Hematopoietic multipotent progenitor cell treated with erythropoietin and hydrocortisone succinate and interleukin-3 and kit ligand, for 17 days (in vitro differentiated cells): ENCODE measurements at regions not wholly inside any gene's neighbourhood (a gene's known extent, or its start where the extent isn't known, plus 50 kb on each side); places are given as distances from the start of the nearest gene placed in this dataset.

Experiments
- DNase-seq: peaks from one replicate; pipeline ENCODE4 v3.0.0-alpha.2; 2015; ENCODE audit warnings: low spot score

- DNase-seq: no peak
Measured at GRCh38 chr2:163456953-163457743, 278.7 kb downstream of the FIGN start.

GRCh38 chr2:163455815-163456214, 280.0 kb downstream of the FIGN start:
- DNase-seq: no peak

GRCh38 chr2:163453920-163454319, 281.9 kb downstream of the FIGN start:
- no peak for DNase-seq

- no peak for DNase-seq
Measured at GRCh38 chr2:163441603-163442002, 294.2 kb downstream of the FIGN start.

- no peak for DNase-seq
Measured at GRCh38 chr2:163436963-163437362, 298.8 kb downstream of the FIGN start.

- DNase-seq: no peak
Measured at GRCh38 chr2:163428187-163428586, 307.6 kb downstream of the FIGN start.

GRCh38 chr2:163420604-163421003, 315.2 kb downstream of the FIGN start:
- no peak for DNase-seq

- no peak for DNase-seq
Measured at GRCh38 chr2:163419000-163419830, 316.6 kb downstream of the FIGN start.

GRCh38 chr2:163417596-163418337, 318.0 kb downstream of the FIGN start:
- DNase-seq: no peak

GRCh38 chr2:163414121-163414520, 321.7 kb downstream of the FIGN start:
- no peak for DNase-seq

- no peak for DNase-seq
Measured at GRCh38 chr2:163407296-163407695, 328.5 kb downstream of the FIGN start.

- DNase-seq: no peak
Measured at GRCh38 chr2:163405298-163405697, 330.5 kb downstream of the FIGN start.

- DNase-seq: no peak
Measured at GRCh38 chr2:163401481-163401880, 334.3 kb downstream of the FIGN start.

GRCh38 chr2:163397451-163397850, 338.4 kb downstream of the FIGN start:
- no peak for DNase-seq

GRCh38 chr2:163395602-163396001, 340.2 kb downstream of the FIGN start:
- DNase-seq: no peak

GRCh38 chr2:163389838-163390237, 346.0 kb downstream of the FIGN start:
- DNase-seq: no peak

GRCh38 chr2:163375472-163375871, 360.3 kb downstream of the FIGN start:
- no peak for DNase-seq

- DNase-seq: no peak
Measured at GRCh38 chr2:163375070-163375469, 360.7 kb downstream of the FIGN start.

GRCh38 chr2:163374282-163374681, 361.5 kb downstream of the FIGN start:
- no peak for DNase-seq

- no peak for DNase-seq
Measured at GRCh38 chr2:163373496-163373895, 362.3 kb downstream of the FIGN start.

GRCh38 chr2:163370169-163370886, 365.5 kb downstream of the FIGN start:
- DNase-seq: no peak

GRCh38 chr2:163369111-163369510, 366.7 kb downstream of the FIGN start:
- no peak for DNase-seq
